DOHH2 (cell line): ENCODE measurements at regions not wholly inside any gene's neighbourhood (a gene's known extent, or its start where the extent isn't known, plus 50 kb on each side); places are given as distances from the start of the nearest gene placed in this dataset.

Experiments
- H3F3A ChIP-seq: fragments of 200-600 bp; sonication (generic), shearing (Covaris generic); 2 replicates; pipeline ENCODE4 v1.6.0; 2016; ENCODE audit warnings: antibody characterized with exemption, mild to moderate bottlenecking; ENCODE audit not compliant: control insufficient read depth, insufficient read depth
- H3K27ac ChIP-seq: fragments of 200-600 bp; sonication (generic); 2 replicates; pipeline ENCODE4 v1.5.1; 2014; ENCODE audit warnings: low read depth, mild to moderate bottlenecking, low read length, moderate library complexity
- H3K27me3 ChIP-seq: fragments of 200-600 bp; sonication (generic); 2 replicates; pipeline ENCODE4 v1.6.1; 2014; ENCODE audit warnings: mild to moderate bottlenecking, low read length, mixed read lengths; ENCODE audit not compliant: control insufficient read depth
- H3K36me3 ChIP-seq: fragments of 200-600 bp; sonication (generic); 2 replicates; pipeline ENCODE4 v1.6.1; 2014; ENCODE audit warnings: mild to moderate bottlenecking, low read length, moderate library complexity, mixed read lengths; ENCODE audit not compliant: control insufficient read depth
- H3K4me1 ChIP-seq: fragments of 200-600 bp; sonication (generic); 2 replicates; pipeline ENCODE4 v1.6.1; 2014; ENCODE audit warnings: mild to moderate bottlenecking, low read length, mixed read lengths; ENCODE audit not compliant: control insufficient read depth
- H3K4me2 ChIP-seq: fragments of 200-600 bp; sonication (generic); 2 replicates; pipeline ENCODE4 v1.6.0; 2014; ENCODE audit warnings: mild to moderate bottlenecking, low read length, moderate library complexity
- H3K4me3 ChIP-seq: fragments of 200-600 bp; sonication (generic); 2 replicates; pipeline ENCODE4 v1.5.1; 2014; ENCODE audit warnings: mild to moderate bottlenecking, low read length, mixed read lengths
- H3K79me2 ChIP-seq: fragments of 200-600 bp; sonication (generic); 2 replicates; pipeline ENCODE4 v1.6.1; 2014; ENCODE audit warnings: mild to moderate bottlenecking, low read length, mixed read lengths; ENCODE audit not compliant: control insufficient read depth
- H3K9me2 ChIP-seq: fragments of 200-600 bp; sonication (generic); replicated peaks from 2 replicates; pipeline ENCODE4 v1.6.1; 2014; ENCODE audit warnings: mild to moderate bottlenecking, low read length, mixed read lengths; ENCODE audit not compliant: control insufficient read depth
- H3K9me3 ChIP-seq: fragments of 200-600 bp; sonication (generic); 2 replicates; pipeline ENCODE4 v1.6.1; 2014; ENCODE audit warnings: antibody characterized with exemption, low read length, mixed read lengths; ENCODE audit not compliant: control insufficient read depth, insufficient read depth
- H4K20me1 ChIP-seq: fragments of 200-600 bp; sonication (generic); 2 replicates; pipeline ENCODE4 v1.6.0; 2014; ENCODE audit warnings: low read depth, mild to moderate bottlenecking, antibody characterized with exemption, low read length, moderate library complexity; ENCODE audit not compliant: control insufficient read depth, insufficient read depth
- CTCF ChIP-seq: fragments of 200-600 bp; sonication (generic); IDR thresholded peaks from one replicate; pipeline ENCODE4 v1.5.1; 2014; ENCODE audit warnings: antibody characterized with exemption, mild to moderate bottlenecking, low read depth, low read length; ENCODE audit not compliant: poor library complexity, severe bottlenecking
- EZH2phosphoT487 ChIP-seq: fragments of 200-600 bp; sonication (generic); IDR thresholded peaks from 2 replicates; pipeline ENCODE4 v1.6.1; 2017; ENCODE audit warnings: borderline replicate concordance, mild to moderate bottlenecking, antibody characterized with exemption, low read length, moderate library complexity, mixed read lengths

- TF ChIP-seq EZH2phosphoT487 (no peak), CTCF (no peak)
- Histone ChIP-seq H3K27me3 (no peaks in the 10 kb centered on the region), H3K9me3 (no peaks in the 10 kb centered on the region), H3K36me3 (no peaks in the 10 kb centered on the region), H3K79me2 (no peaks in the 10 kb centered on the region), H3K9me2 (no peaks in the 10 kb centered on the region), H3K4me1 (no peaks in the 10 kb centered on the region), H3K4me3 (no peak overlapping the region), H3K4me2 (no peak overlapping the region), H3K27ac (no peak overlapping the region), H4K20me1 (no peaks in the 10 kb centered on the region), H3F3A (no peaks in the 10 kb centered on the region)
Measured at GRCh38 chr16:50917950-50918703, 176.2 kb downstream of the CYLD start.

- Histone ChIP-seq H4K20me1 (no peaks in the 10 kb centered on the region), H3K4me3 (no peak overlapping the region), H3K27ac (no peak overlapping the region), H3K9me2 (no peaks in the 10 kb centered on the region), H3K9me3 (no peaks in the 10 kb centered on the region), H3K36me3 (no peaks in the 10 kb centered on the region), H3K4me2 (no peak overlapping the region), H3K4me1 (no peaks in the 10 kb centered on the region), H3F3A (no peaks in the 10 kb centered on the region), H3K79me2 (no peaks in the 10 kb centered on the region), H3K27me3 (no peaks in the 10 kb centered on the region)
- TF ChIP-seq EZH2phosphoT487 (no peak), CTCF (no peak)
Measured at GRCh38 chr16:50916040-50916439, 174.2 kb downstream of the CYLD start.

GRCh38 chr16:50915120-50915519 lies 173.2 kb downstream of the CYLD start:
- Histone ChIP-seq H3F3A (no peaks in the 10 kb centered on the region), H3K4me1 (no peaks in the 10 kb centered on the region), H3K9me3 (no peaks in the 10 kb centered on the region), H3K27ac (no peak overlapping the region), H3K9me2 (no peaks in the 10 kb centered on the region), H3K4me3 (no peak overlapping the region), H3K4me2 (no peak overlapping the region), H3K36me3 (no peaks in the 10 kb centered on the region), H3K27me3 (no peaks in the 10 kb centered on the region), H3K79me2 (no peaks in the 10 kb centered on the region), H4K20me1 (no peaks in the 10 kb centered on the region)
- TF ChIP-seq CTCF (no peak), EZH2phosphoT487 (no peak)
